GM23338 (cell line): ENCODE measurements at regions not wholly inside any gene's neighbourhood (a gene's known extent, or its start where the extent isn't known, plus 50 kb on each side); places are given as distances from the start of the nearest gene placed in this dataset.

ENCODE experiments used
- ATAC-seq: fragments of 200-7000 bp; cut with Tn5 transposase; 3 replicates; pipeline ENCODE4 v1.9.1; 2020
- DNase-seq: peaks from one replicate; pipeline ENCODE4 v3.0.0-alpha.2; 2015; ENCODE audit warnings: low spot score
- H2AFZ ChIP-seq: fragments of 200-600 bp; sonication (generic); 2 replicates; pipeline ENCODE4 v1.8.0; 2016; ENCODE audit warnings: antibody characterized with exemption, mild to moderate bottlenecking, moderate library complexity
- H3F3A ChIP-seq: fragments of 200-600 bp; sonication (generic); replicated peaks from 2 replicates; pipeline ENCODE4 v1.8.0; 2017; ENCODE audit warnings: antibody characterized with exemption, mixed run types, low read depth
- H3K27ac ChIP-seq: fragments of 200-600 bp; sonication (generic); 2 replicates; pipeline ENCODE4 v1.6.1; 2016; ENCODE audit warnings: low read depth
- H3K27me3 ChIP-seq: fragments of 200-600 bp; sonication (generic); 2 replicates; pipeline ENCODE4 v1.8.0; 2016; ENCODE audit warnings: mild to moderate bottlenecking, mixed run types, moderate library complexity; ENCODE audit not compliant: insufficient read depth
- H3K36me3 ChIP-seq: fragments of 200-600 bp; sonication (generic); 2 replicates; pipeline ENCODE4 v1.8.0; 2016; ENCODE audit warnings: mild to moderate bottlenecking; ENCODE audit not compliant: insufficient read depth
- H3K4me1 ChIP-seq: fragments of 200-600 bp; sonication (generic); 2 replicates; pipeline ENCODE4 v1.8.0; 2016; ENCODE audit warnings: mild to moderate bottlenecking, moderate library complexity; ENCODE audit not compliant: insufficient read depth
- H3K4me2 ChIP-seq: fragments of 200-600 bp; sonication (generic); 2 replicates; pipeline ENCODE4 v1.7.1; 2017; ENCODE audit warnings: mixed run types
- H3K4me3 ChIP-seq: fragments of 200-600 bp; sonication (generic); 2 replicates; pipeline ENCODE4 v1.6.1; 2016; ENCODE audit warnings: mixed run types
- H3K79me2 ChIP-seq: fragments of 200-600 bp; sonication (generic); replicated peaks from 2 replicates; pipeline ENCODE4 v1.8.0; 2017; ENCODE audit warnings: mild to moderate bottlenecking; ENCODE audit not compliant: insufficient read depth
- H3K9me2 ChIP-seq: fragments of 200-600 bp; sonication (generic); 2 replicates; pipeline ENCODE4 v1.8.0; 2017; ENCODE audit not compliant: insufficient read depth
- H4K20me1 ChIP-seq: fragments of 200-600 bp; sonication (generic); replicated peaks from 2 replicates; pipeline ENCODE4 v1.8.0; 2017; ENCODE audit warnings: mild to moderate bottlenecking; ENCODE audit not compliant: insufficient read depth
- H3K27ac Mint-ChIP-seq: 2 replicates; pipeline ENCODE4 v1.8.0; 2020; ENCODE audit warnings: inconsistent platforms, mild to moderate bottlenecking, moderate library complexity, mixed read lengths
- H3K27me3 Mint-ChIP-seq: 3 replicates; pipeline ENCODE4 v1.8.0; 2022; ENCODE audit warnings: low read depth, mild to moderate bottlenecking, moderate library complexity, mixed read lengths, inconsistent platforms; ENCODE audit not compliant: insufficient read depth, poor library complexity
- H3K36me3 Mint-ChIP-seq: 3 replicates; pipeline ENCODE4 v1.8.0; 2021; ENCODE audit warnings: low read depth, mild to moderate bottlenecking, inconsistent platforms, moderate library complexity, mixed read lengths
- H3K4me1 Mint-ChIP-seq: 3 replicates; pipeline ENCODE4 v1.8.0; 2020; ENCODE audit warnings: mild to moderate bottlenecking, inconsistent platforms, mixed read lengths
- H3K4me3 Mint-ChIP-seq: 3 replicates; pipeline ENCODE4 v1.8.0; 2021; ENCODE audit warnings: moderate library complexity, mild to moderate bottlenecking, inconsistent platforms, mixed read lengths
- H3K9me3 Mint-ChIP-seq: 3 replicates; pipeline ENCODE4 v1.8.0; 2020; ENCODE audit warnings: moderate library complexity, mild to moderate bottlenecking, inconsistent platforms, mixed read lengths
- CREB1 ChIP-seq: fragments of 250-450 bp; sonication (Bioruptor Pico); IDR thresholded peaks from 2 replicates; pipeline ENCODE4 v1.5.0; 2020; ENCODE audit warnings: low read depth, mild to moderate bottlenecking, moderate library complexity
- CTCF ChIP-seq, 2 experiments: fragments of 200-600 bp in 1 of 2; sonication (generic) in 1 of 2; conservative IDR thresholded peaks; 2 replicates each; pipeline versions ENCODE4 v1.5.1 to v1.6.1; 2016 to 2017; ENCODE audit warnings: antibody characterized with exemption in 2 of 2, low read depth in 2 of 2, mild to moderate bottlenecking in 2 of 2, moderate library complexity in 1 of 2
- ETS1 ChIP-seq: IDR thresholded peaks from 2 replicates; pipeline ENCODE4 v1.6.1; 2016; ENCODE audit warnings: antibody characterized with exemption
- EZH2 ChIP-seq: fragments of 200-600 bp; sonication (generic); IDR thresholded peaks from one replicate; pipeline ENCODE4 v1.8.0; 2017; ENCODE audit warnings: antibody characterized with exemption, mild to moderate bottlenecking, low read depth; ENCODE audit not compliant: unreplicated experiment
- EZH2phosphoT487 ChIP-seq: fragments of 200-600 bp; sonication (generic); IDR thresholded peaks from one replicate; pipeline ENCODE4 v1.8.1; 2018; ENCODE audit warnings: antibody characterized with exemption; ENCODE audit not compliant: unreplicated experiment
- JUNB ChIP-seq: IDR thresholded peaks from one replicate; pipeline ENCODE4 v1.6.1; 2016; ENCODE audit warnings: antibody characterized with exemption; ENCODE audit not compliant: unreplicated experiment
- NANOG ChIP-seq: IDR thresholded peaks from 2 replicates; pipeline ENCODE4 v1.6.1; 2016; ENCODE audit warnings: antibody characterized with exemption, borderline replicate concordance
- POLR2AphosphoS5 ChIP-seq: IDR thresholded peaks from 2 replicates; pipeline ENCODE4 v1.6.1; 2016; ENCODE audit warnings: antibody characterized with exemption, low read depth
- REST ChIP-seq: IDR thresholded peaks from one replicate; pipeline ENCODE4 v1.6.1; 2018; ENCODE audit warnings: antibody characterized with exemption; ENCODE audit not compliant: unreplicated experiment
- STAT1 ChIP-seq: IDR thresholded peaks from one replicate; pipeline ENCODE4 v1.6.1; 2016; ENCODE audit warnings: antibody characterized with exemption; ENCODE audit not compliant: unreplicated experiment
- ZNF114 ChIP-seq: fragments of 250-450 bp; sonication (Bioruptor Pico); IDR thresholded peaks from 2 replicates; pipeline ENCODE4 v1.5.0; 2020; ENCODE audit warnings: mild to moderate bottlenecking, moderate library complexity
- ZNF331 ChIP-seq: fragments of 250-450 bp; sonication (Bioruptor Pico); IDR thresholded peaks from 2 replicates; pipeline ENCODE4 v1.5.0; 2020; ENCODE audit warnings: low read depth, mild to moderate bottlenecking, moderate library complexity
- ZNF462 ChIP-seq: fragments of 250-450 bp; sonication (Bioruptor Pico); IDR thresholded peaks from 2 replicates; pipeline ENCODE4 v1.5.0; 2020; ENCODE audit warnings: mild to moderate bottlenecking, moderate library complexity

GRCh38 chr18:76672627-76673026, 149.7 kb upstream of the ZNF236 start:
- peaks cover 16% of the 10 kb centered on the region for H3K4me1 Mint-ChIP-seq
- TF ChIP-seq REST = no peak
- no peak for TF ChIP-seq STAT1
- no peak for TF ChIP-seq ZNF462
- TF ChIP-seq CTCF (conservative IDR thresholded peaks at IDR 0.05; ENCODE audit: low read depth in 2 of 2) = no peak
- no peak for TF ChIP-seq ZNF331 (CRISPR knock-in tag)
- no peak for TF ChIP-seq EZH2phosphoT487
- TF ChIP-seq CREB1 (CRISPR knock-in tag) = no peak
- no peak for TF ChIP-seq ETS1
- TF ChIP-seq ZNF114 (CRISPR knock-in tag) = no peak
- TF ChIP-seq EZH2 = no peak
- no peak for TF ChIP-seq JUNB
- no peak for TF ChIP-seq POLR2AphosphoS5
- no peak for TF ChIP-seq NANOG
- no peaks in the 10 kb centered on the region for H3F3A ChIP-seq
- DNase-seq (no peak), ATAC-seq (no peak)
- H3K4me2 ChIP-seq = no peak overlapping the region
- no peaks in the 10 kb centered on the region for H3K27me3 ChIP-seq
- H3K27ac ChIP-seq = no peak overlapping the region
- H3K4me1 ChIP-seq = no peaks in the 10 kb centered on the region; the same call in 1 of the 2 replicates
- no peak overlapping the region for H3K27ac Mint-ChIP-seq
- no peaks in the 10 kb centered on the region for H3K79me2 ChIP-seq
- no peaks in the 10 kb centered on the region for H3K9me3 Mint-ChIP-seq
- H3K4me3 Mint-ChIP-seq = no peak overlapping the region
- peak overlapping the region; percentile 59; the same call in 1 of the 2 replicates for H2AFZ ChIP-seq
- no peaks in the 10 kb centered on the region for H4K20me1 ChIP-seq
- peaks cover 4% of the 10 kb centered on the region; the same call in 1 of the 3 replicates for H3K36me3 Mint-ChIP-seq
- H3K9me2 ChIP-seq = 0 out of 2 replicates have a peak, but pooled peaks cover 4% of the 10 kb centered on the region
- H3K36me3 ChIP-seq = no peaks in the 10 kb centered on the region
- H3K27me3 Mint-ChIP-seq = no peaks in the 10 kb centered on the region
- H3K4me3 ChIP-seq = no peak overlapping the region
